Activated naive CD8-positive, alpha-beta T cell treated with anti-CD3 and anti-CD28 coated beads, Interleukin-2, amount 10 ng/mL, durations not matched to agents 7 days and 5 days (primary cell): ENCODE measurements at regions not wholly inside any gene's neighbourhood (a gene's known extent, or its start where the extent isn't known, plus 50 kb on each side); places are given as distances from the start of the nearest gene placed in this dataset.

Experiments used
- ATAC-seq: fragments of 150-1000 bp; cut with Tn5 transposase; one replicate; pipeline ENCODE4 v1.10.0; 2021; ENCODE audit warnings: low read depth, moderate library complexity
- POLR2A ChIA-PET: fragments of 350-600 bp; sonication (Branson Sonifier 250); formaldehyde crosslinking; loops from one replicate; lab custom pipeline; 2021; ENCODE audit warnings: antibody characterized with exemption; lab: Charles Lee
- DNase-seq: peaks from one replicate; pipeline ENCODE4 v3.0.0; 2021
- H3K27ac Mint-ChIP-seq: one replicate; pipeline ENCODE4 v1.8.0; 2022; ENCODE audit warnings: mild to moderate bottlenecking, mixed read lengths
- H3K27me3 Mint-ChIP-seq: one replicate; pipeline ENCODE4 v1.8.0; 2022; ENCODE audit warnings: mild to moderate bottlenecking, moderate library complexity, mixed read lengths
- H3K36me3 Mint-ChIP-seq: one replicate; pipeline ENCODE4 v1.8.0; 2021; ENCODE audit warnings: mild to moderate bottlenecking, mixed read lengths
- H3K4me1 Mint-ChIP-seq: one replicate; pipeline ENCODE4 v1.8.0; 2021; ENCODE audit warnings: mixed read lengths
- H3K4me3 Mint-ChIP-seq: one replicate; pipeline ENCODE4 v1.8.0; 2022; ENCODE audit warnings: mild to moderate bottlenecking, moderate library complexity, mixed read lengths
- H3K9me3 Mint-ChIP-seq: one replicate; pipeline ENCODE4 v1.8.0; 2021; ENCODE audit warnings: mixed read lengths

DNA sequence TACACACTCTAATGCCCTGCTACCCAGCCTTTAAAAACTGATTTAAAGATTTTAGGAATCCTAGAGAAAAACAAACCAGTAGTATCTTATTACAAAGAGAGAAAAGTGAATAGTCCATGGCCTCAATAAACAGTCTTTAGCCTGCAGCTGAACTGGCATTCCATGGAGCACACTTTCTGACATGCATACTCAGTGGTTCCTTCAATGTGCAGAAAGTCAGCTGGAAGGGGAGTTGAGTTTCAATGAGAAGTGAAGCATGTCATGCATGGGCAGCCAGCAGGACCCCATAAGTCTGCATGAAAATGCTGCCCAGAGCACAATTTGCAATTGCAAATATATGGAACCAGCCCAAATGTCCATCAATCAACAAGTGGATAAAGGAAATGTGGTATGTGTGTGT lies 273.7 kb downstream of the UQCRFS1 start:
- DNase-seq (no peak), ATAC-seq (no peak)
- Mint-ChIP-seq H3K4me3 (no peak overlapping the region), H3K9me3 (no peaks in the 10 kb centered on the region), H3K4me1 (no peaks in the 10 kb centered on the region), H3K27ac (no peak overlapping the region), H3K36me3 (no peaks in the 10 kb centered on the region), H3K27me3 (no peaks in the 10 kb centered on the region)
- POLR2A ChIA-PET, result no interaction called here

DNA sequence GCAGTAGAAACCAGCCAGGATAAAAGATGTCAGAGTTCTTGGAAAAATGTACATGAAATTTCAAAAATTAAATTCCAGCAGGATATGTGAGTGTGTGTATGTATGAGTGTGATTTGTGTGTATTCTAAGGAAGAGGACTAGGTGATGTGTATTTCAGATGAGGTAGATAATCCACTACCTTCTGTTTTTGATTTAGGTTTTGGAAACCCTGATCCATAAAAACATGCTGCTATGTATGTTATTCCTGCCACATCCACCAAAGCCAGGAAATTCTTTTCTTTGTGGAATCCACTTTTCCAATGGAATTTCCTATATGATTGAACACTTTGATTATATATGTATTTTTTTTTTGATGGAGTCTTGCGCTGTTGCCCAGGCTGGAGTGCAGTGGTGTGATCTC lies 276.9 kb downstream of the UQCRFS1 start:
- Mint-ChIP-seq H3K36me3 (no peaks in the 10 kb centered on the region), H3K4me1 (no peaks in the 10 kb centered on the region), H3K27ac (no peak overlapping the region), H3K4me3 (no peak overlapping the region), H3K27me3 (no peaks in the 10 kb centered on the region), H3K9me3 (no peaks in the 10 kb centered on the region)
- ATAC-seq (no peak), DNase-seq (no peak)
- POLR2A ChIA-PET, result no interaction called here

DNA sequence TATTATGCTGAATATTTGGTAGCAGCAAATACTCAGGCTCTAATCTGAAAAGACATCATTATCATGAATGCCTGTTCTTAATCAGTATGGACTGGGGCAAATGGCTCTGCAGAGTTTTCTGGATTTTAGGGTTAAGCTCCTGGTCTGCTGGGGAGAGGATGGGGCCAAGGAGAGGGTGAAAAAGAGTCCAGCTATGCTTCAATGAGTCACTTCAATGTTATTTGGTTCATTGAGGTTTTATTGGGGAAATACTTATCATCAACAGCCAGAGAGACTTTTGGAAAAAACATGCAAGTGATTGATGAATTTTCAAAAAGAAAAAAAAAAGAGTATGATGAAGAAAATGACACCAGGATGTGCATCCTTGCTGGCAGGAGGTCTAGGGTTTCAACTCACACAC lies 278.3 kb downstream of the UQCRFS1 start:
- POLR2A ChIA-PET, result no interaction called here
- Mint-ChIP-seq H3K4me3 (no peak overlapping the region), H3K27ac (no peak overlapping the region), H3K36me3 (no peaks in the 10 kb centered on the region), H3K4me1 (no peaks in the 10 kb centered on the region), H3K9me3 (no peaks in the 10 kb centered on the region), H3K27me3 (no peaks in the 10 kb centered on the region)
- no peak for DNase-seq
- ATAC-seq, result no peak

DNA sequence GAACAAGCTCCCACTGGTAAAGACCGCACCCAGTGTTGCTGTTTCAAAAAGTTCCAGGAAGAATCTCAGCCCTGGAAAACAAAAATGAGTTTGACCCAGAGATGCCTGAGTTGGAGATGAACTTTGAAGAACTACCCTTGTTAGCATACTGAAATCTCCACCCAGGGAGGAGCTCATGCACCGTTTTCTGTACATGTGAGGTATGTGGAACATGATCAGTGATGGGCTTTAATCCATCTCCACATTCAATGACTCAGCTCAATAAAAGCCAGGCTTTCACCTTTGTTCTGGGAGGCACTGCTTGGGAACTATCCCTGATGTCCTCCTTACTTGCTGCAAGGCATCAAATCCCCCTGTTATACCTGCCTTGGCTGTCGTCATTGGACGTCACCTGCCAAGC lies 279.9 kb downstream of the UQCRFS1 start:
- H3K4me1 Mint-ChIP-seq, result no peaks in the 10 kb centered on the region
- DNase-seq, result no peak
- H3K27ac Mint-ChIP-seq, result no peak overlapping the region
- H3K4me3 Mint-ChIP-seq, result no peak overlapping the region
- H3K9me3 Mint-ChIP-seq, result no peaks in the 10 kb centered on the region
- POLR2A ChIA-PET, result no interaction called here
- no peaks in the 10 kb centered on the region for H3K27me3 Mint-ChIP-seq
- no peak for ATAC-seq
- H3K36me3 Mint-ChIP-seq, result no peaks in the 10 kb centered on the region

DNA sequence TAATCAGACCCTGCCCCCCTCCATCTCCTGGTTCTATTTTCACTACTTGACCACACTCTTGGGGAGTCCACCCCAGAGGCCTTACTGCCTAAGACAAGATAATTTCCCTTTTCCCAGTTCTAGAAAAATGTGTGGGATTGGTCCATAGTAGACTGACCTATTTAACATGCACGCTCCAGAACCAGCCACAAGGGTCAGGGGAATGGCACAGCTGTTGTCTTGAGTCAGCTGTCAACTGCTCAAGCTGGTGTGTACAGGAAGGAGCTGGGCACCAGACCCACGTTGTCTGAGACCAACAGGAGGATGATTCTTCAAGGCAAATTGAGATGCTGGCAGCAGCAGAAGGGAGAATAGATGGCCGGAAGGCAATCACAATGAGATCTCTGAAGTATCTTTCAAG lies 280.5 kb downstream of the UQCRFS1 start:
- Mint-ChIP-seq H3K9me3 (no peaks in the 10 kb centered on the region), H3K27ac (no peak overlapping the region), H3K4me1 (no peaks in the 10 kb centered on the region), H3K4me3 (no peak overlapping the region), H3K27me3 (no peaks in the 10 kb centered on the region), H3K36me3 (no peaks in the 10 kb centered on the region)
- POLR2A ChIA-PET, result no interaction called here
- no peak for ATAC-seq
- no peak for DNase-seq

DNA sequence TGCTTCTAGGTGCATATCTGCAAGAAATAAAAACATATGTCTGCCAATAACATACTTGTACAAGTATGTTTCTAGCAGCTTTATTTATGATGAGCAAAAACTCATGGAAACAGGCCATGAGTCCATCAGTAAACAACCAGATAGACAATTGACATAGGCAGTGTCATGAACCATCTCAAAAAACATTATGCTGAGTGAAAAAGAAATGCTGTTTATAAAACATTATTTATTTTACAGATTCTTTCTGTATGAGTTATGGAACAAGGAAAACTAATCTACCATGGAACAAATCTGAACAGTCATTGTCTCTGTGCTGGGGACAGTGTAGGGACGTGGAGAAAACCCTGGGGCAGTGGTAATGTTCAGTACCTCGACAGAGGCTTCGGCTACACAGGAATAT lies 283.9 kb downstream of the UQCRFS1 start:
- POLR2A ChIA-PET, result no interaction called here
- no peak overlapping the region for H3K27ac Mint-ChIP-seq

DNA sequence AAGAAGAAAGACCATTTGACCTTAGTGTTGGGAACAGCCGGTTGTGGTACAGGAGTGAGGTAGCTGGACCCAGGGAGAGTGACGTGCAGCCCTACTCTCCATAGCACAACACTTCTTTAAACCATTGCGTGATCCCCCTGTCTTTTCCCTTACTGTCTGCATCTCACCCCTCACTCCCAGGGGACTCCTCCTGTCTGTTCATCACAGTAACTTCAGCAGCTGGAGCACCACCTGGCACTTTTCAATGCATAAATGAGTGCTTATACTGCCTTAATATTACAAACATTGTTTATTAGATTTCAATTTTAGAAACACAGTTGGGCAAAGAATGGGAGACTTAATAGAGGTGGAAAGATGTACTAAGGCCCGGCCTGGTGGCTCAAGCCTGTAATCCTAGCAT lies 285.5 kb downstream of the UQCRFS1 start:
- Mint-ChIP-seq H3K4me1 (no peaks in the 10 kb centered on the region), H3K9me3 (no peaks in the 10 kb centered on the region), H3K27ac (no peak overlapping the region), H3K27me3 (no peaks in the 10 kb centered on the region), H3K4me3 (no peak overlapping the region), H3K36me3 (no peaks in the 10 kb centered on the region)
- DNase-seq, result no peak
- ATAC-seq, result no peak
- POLR2A ChIA-PET, result no interaction called here

More for the DNA sequence above, 283.9 kb downstream of the UQCRFS1 start:
- no peak for ATAC-seq
- no peak for DNase-seq
- Mint-ChIP-seq H3K9me3 (no peaks in the 10 kb centered on the region), H3K36me3 (no peaks in the 10 kb centered on the region), H3K4me1 (no peaks in the 10 kb centered on the region), H3K4me3 (no peak overlapping the region), H3K27me3 (no peaks in the 10 kb centered on the region)

DNA sequence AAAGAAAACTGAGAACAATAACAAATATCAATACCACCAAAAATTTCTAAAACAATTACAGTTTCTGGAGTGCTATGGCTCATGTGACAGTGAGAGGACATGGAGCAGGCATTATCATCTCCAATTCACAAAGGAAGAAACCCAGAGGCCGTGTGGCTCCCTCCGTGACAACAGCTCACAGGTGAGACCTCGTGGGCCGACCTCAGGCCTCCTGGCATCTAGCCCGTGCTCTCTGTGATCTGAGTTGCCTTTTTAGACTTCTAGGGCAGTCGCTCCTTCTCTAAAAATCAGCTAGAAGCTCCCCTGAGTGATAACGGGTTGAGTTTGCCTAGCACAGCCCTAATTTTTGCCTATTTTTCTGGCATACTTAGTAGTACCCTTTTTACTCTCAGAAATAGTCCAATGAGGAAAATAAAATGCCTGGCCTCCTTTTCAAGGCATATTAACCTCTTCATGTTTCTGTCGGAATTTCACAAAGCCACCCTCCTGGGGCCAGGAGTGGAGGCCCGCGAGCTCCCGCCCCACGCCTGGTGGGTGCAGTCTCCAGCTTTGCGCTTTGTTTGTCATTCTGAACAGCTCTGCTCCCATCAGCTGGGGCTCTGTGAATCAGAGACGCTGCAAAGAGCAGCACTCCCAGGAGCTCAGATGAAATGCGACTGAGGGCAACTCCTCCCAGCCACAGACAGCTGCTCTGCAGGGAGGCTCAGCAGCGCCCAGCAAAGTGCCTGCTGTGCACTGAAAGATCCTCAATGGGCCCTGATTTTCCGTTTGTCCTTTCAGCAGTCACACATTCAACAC lies 292.5 kb downstream of the UQCRFS1 start:
- DNase-seq (no peak), ATAC-seq (no peak)
- POLR2A ChIA-PET, result no interaction called here
- Mint-ChIP-seq H3K4me1 (no peaks in the 10 kb centered on the region), H3K36me3 (no peaks in the 10 kb centered on the region), H3K27ac (no peak overlapping the region), H3K27me3 (no peaks in the 10 kb centered on the region), H3K4me3 (no peak overlapping the region), H3K9me3 (no peaks in the 10 kb centered on the region)

DNA sequence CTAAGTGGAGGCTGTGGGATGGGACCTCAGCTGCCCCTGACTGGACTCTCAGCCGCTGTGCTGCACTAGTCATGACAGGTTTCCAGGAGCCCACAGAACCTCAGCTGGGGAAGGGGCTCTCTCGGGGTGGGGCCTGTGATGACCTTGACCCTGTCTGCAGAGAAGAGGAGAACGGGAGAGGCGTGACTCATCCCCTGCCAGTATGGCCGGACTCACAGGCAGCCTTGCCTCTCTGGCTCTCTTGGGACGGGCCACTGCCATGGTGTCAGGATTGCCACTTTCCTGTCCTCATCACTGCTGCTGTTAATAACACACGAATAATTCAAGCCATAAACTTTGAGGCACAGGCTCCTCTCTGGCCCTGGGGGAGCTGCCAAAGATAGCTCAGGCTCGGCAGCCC lies 295.3 kb downstream of the UQCRFS1 start:
- no peak for DNase-seq
- Mint-ChIP-seq H3K27me3 (no peaks in the 10 kb centered on the region), H3K27ac (no peak overlapping the region), H3K4me3 (no peak overlapping the region), H3K9me3 (no peaks in the 10 kb centered on the region), H3K36me3 (no peaks in the 10 kb centered on the region), H3K4me1 (no peaks in the 10 kb centered on the region)
- no peak for ATAC-seq
- POLR2A ChIA-PET, result no interaction called here

DNA sequence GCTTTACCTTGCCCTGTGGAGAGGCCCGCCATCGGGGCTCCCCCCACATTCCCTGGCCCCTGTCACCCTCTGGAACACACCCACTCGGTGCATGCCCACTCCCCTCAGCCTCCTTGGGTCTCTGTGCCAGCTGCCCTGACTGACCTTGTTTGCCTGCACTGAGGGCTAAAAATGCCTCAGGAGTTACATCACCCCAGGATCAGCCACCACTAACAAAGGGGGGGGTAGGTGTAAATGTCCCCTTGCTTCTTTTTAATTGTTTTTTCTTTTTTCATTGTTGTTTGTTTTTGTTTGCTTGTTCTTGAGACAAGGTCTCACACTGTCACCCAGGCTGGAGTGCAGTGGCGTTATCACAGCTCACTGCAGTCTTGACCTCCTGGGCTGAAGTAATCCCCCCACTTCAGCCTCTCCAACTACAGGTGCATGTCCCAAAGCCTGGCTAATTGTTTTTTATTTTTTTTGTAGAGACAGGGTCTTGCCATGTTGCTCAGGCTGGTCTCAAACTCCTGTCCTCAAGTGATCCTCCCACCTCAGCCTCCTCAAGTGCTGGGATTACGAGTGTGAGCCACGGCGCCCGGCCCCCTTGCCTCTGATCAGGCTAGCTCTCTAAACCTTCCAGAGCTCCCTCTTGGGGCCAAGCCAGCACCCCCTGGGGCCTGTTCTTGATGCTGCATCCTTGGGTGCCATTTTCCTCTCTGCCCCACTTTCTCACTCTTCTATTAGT lies 297.1 kb downstream of the UQCRFS1 start:
- ATAC-seq (no peak), DNase-seq (no peak)
- Mint-ChIP-seq H3K9me3 (no peaks in the 10 kb centered on the region), H3K27ac (no peak overlapping the region), H3K27me3 (no peaks in the 10 kb centered on the region), H3K4me3 (no peak overlapping the region), H3K4me1 (no peaks in the 10 kb centered on the region), H3K36me3 (no peaks in the 10 kb centered on the region)
- POLR2A ChIA-PET, result no interaction called here

DNA sequence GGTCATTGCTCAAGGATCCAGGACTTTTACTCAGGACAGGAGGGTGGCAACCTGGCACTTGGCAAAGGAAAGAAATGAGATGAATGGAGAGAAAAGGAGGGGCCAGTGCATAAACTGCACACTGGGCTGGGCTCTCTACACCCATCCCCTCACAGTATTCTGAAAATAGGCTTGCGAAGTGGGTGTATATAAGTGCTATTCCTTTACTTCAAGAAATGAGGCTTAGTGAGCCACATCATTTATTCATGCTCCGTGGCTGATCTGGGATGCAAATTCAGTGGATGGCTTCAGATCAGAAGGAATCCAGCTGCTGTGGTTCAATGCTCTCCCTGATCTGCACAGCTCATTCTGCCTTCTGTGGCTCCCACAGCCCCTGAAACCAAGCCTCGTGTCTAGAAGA lies 297.7 kb downstream of the UQCRFS1 start:
- POLR2A ChIA-PET, result no interaction called here
- H3K27ac Mint-ChIP-seq, result no peak overlapping the region
- H3K27me3 Mint-ChIP-seq, result no peaks in the 10 kb centered on the region
- no peaks in the 10 kb centered on the region for H3K36me3 Mint-ChIP-seq
- DNase-seq (no peak), ATAC-seq (no peak)
- no peak overlapping the region for H3K4me3 Mint-ChIP-seq
- H3K4me1 Mint-ChIP-seq, result no peaks in the 10 kb centered on the region
- H3K9me3 Mint-ChIP-seq, result no peaks in the 10 kb centered on the region

DNA sequence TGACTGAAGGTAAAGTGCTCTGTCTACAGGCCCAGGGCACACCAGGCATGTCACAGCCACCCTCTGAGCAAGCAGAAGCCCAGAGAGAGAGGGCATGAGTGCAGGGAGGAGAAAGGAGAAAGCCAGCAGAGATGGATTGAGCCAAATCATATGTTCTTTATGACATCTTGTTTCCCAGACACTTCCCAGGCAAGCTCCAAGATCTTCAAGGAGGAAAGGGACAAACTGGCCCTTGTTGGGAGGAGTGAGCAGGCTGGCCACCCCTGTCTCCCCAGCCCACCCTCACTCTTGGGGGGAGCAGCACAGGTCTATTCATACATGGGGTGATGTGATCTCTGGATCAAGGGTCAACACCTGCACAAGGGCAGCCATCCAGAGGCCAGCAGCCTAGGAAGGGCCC lies 298.8 kb downstream of the UQCRFS1 start:
- DNase-seq (no peak), ATAC-seq (no peak)
- Mint-ChIP-seq H3K27ac (no peak overlapping the region), H3K4me1 (no peaks in the 10 kb centered on the region), H3K27me3 (no peaks in the 10 kb centered on the region), H3K9me3 (no peaks in the 10 kb centered on the region), H3K36me3 (no peaks in the 10 kb centered on the region), H3K4me3 (no peak overlapping the region)
- POLR2A ChIA-PET, result no interaction called here

DNA sequence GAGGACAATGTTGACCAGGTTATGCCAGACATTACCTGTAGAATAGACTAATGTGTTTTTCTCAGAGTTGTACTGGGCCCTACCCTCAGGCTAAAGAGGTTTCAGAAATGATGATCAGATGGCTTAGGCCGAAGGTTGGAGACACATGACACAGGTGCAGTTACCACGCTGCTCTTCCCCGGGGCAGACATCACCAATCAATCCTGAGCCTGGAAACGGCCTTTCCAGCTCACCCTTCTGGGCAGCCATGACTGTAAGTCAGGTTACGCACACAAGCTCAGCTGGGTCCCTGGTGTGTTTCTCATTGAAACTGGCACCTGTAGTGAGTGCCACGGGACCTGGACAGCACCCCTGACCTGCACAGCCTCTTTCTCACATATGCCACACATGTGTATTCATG lies 299.3 kb downstream of the UQCRFS1 start:
- POLR2A ChIA-PET, result no interaction called here
- H3K36me3 Mint-ChIP-seq, result no peaks in the 10 kb centered on the region
- H3K27me3 Mint-ChIP-seq, result no peaks in the 10 kb centered on the region
- H3K9me3 Mint-ChIP-seq, result no peaks in the 10 kb centered on the region
- H3K4me1 Mint-ChIP-seq, result no peaks in the 10 kb centered on the region
- DNase-seq, result no peak
- ATAC-seq, result no peak
- H3K27ac Mint-ChIP-seq, result no peak overlapping the region
- no peak overlapping the region for H3K4me3 Mint-ChIP-seq

DNA sequence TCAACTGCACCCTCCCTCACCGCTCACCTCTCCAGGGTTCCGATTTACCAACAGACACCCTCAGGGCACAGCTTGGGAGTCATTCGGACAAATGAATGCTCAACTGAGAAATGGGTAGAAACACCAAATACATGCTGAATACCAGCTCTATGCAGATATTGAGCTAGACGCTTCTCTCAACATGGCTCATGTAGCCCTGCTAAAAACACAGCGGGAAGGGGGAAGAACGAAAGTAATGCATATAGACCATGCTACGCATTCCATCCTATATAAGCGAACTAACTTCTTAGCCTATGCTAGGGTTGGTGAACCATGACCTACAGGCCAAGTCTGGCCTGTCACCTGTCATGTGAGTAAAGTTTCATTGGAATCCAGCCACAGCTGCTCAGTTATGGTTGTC lies 304.0 kb downstream of the UQCRFS1 start:
- H3K9me3 Mint-ChIP-seq, result no peaks in the 10 kb centered on the region
- H3K27me3 Mint-ChIP-seq, result no peaks in the 10 kb centered on the region
- no peak for ATAC-seq
- H3K4me3 Mint-ChIP-seq, result no peak overlapping the region
- POLR2A ChIA-PET, result no interaction called here
- H3K4me1 Mint-ChIP-seq, result no peaks in the 10 kb centered on the region
- no peaks in the 10 kb centered on the region for H3K36me3 Mint-ChIP-seq
- no peak for DNase-seq
- no peak overlapping the region for H3K27ac Mint-ChIP-seq
